GM19324 (cell line): ENCODE measurements at regions not wholly inside any gene's neighbourhood (a gene's known extent, or its start where the extent isn't known, plus 50 kb on each side); places are given as distances from the start of the nearest gene placed in this dataset.

Source experiments
- ATAC-seq: cut with Tn5 transposase; IDR thresholded peaks from one replicate; pipeline ENCODE4 v1.9.1; 2021; ENCODE audit warnings: mild to moderate bottlenecking, moderate library complexity; ENCODE audit not compliant: unreplicated experiment, low FRiP score

DNA sequence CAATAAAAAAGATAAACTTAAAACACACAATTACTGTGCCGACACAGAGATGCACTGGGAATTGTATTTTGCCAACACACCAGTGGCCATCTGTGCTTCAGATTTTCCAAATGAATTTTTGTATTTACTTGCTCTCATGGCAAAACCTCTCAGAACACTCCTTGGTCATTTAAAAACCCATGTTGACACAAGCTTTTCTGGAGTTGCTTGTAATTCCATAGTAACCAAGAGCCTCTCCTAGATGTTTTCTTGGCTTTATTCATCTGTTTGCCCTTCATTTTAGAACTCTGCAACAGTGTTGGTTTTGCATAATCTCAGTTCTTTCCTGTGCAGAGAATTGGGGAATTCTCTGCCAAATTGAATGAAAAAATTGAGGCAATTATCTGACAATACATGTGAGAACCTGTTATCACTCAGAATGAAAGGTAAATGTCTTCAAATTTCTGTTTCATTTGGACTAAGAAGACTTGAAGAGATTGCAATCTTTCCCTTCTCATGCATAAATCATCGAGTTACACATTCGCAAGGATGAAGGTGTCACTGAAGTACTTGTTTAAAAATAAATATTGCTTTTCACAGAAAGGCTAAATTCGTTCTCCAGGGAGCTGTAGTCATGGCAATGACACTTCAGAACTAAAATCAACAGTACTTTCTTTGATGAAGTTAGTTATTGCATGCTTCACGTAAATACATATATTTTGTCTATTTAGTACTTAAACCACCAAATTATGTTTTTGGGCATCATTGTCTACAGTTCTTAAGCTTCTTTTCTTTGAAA, 301.8 kb upstream of the CTSO start:
- ATAC-seq = no peak

DNA sequence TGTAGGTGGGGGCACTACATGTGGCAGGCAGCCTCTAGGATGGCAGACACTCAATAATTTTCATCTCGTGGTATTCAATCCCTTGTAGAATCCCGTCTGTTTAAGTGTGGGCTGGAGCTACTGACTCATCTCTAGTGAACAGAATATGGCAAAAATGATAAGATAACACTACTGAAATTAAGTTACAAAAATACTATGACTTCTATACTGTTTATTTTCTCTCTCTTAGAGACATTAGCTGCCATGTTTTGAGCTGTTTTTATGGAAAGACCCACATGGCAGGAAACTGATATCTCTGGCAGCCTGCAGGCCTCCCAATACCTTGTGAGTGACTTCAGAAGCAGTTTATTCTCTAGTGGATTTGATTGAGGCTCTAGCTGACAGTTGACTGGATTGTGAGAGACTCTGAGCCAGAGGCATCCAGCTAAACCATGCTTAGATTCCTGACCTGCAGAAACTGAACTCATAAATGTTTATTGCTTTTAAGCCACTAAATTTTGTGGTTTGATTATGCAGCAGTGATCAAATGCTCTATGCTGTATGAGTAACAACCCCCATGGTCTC, 298.8 kb upstream of the CTSO start:
- no peak for ATAC-seq

DNA sequence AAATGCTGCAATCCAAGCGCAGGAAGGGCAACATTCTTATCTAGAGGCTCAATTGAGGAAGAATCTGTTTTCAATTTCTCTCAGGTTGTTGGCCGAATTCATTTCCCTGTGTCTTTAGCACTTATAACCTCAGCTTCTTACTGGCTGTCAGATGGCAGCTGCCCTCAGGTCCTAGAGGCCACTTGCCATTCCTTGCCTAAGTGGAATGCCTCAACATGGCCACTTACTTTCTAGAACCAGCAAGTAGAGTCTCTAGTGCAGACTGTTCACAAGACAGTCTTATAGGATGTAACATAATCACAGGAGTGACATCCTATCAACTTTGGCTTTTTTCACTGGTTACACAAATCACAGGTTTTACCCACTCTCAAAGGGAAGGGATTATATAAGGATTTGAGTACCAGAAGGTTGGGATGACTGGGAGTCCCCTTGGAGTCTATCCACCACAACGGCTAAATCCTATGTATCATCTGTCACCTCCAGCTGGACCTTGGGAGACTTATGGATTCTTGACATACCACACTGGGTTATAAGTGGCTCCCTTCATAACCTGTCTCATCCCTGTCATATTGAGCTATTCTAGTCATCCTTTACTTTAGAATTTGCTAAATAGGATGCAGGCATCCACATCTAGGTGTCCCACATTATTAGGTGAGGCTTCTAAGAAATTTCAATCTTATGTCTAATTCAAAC, 297.9 kb upstream of the CTSO start:
- no peak for ATAC-seq

DNA sequence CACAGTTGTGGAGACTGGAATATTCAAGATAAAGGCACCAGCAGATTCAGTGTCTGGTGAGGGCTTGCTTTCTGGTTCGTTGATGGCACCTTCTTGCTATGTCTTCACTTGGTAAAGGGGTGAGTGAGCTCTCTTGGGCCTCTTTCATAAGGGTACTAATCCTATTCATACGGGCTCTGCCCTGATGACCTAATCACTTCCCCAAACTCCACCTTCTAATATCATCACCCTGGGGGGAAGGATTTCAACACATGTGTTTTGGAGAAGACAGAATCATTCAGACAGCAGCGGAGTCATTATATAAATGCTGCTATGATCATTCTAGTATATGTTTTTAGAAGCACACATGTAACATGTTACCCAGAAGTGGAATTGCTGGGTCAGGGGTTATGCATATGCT, 295.3 kb upstream of the CTSO start:
- ATAC-seq = no peak

DNA sequence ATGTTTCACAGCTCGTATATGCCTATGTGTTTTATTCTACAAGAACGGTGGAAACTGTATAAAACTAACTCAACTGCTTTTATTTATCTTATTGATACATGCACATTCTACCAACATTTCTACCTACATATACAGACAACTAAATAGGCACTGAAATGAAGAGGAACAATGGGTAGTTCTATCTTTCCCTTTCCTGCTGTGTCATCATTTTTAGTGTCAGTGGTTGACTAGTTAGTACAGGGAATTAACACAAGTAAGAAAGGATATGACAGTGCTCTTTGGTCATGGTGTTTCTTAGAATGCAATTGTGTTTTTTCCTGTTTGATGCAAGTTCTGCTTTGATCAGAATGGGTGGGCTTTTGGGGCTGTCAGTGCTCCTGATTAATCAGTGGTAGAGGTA, 293.8 kb upstream of the CTSO start:
- ATAC-seq = no peak

DNA sequence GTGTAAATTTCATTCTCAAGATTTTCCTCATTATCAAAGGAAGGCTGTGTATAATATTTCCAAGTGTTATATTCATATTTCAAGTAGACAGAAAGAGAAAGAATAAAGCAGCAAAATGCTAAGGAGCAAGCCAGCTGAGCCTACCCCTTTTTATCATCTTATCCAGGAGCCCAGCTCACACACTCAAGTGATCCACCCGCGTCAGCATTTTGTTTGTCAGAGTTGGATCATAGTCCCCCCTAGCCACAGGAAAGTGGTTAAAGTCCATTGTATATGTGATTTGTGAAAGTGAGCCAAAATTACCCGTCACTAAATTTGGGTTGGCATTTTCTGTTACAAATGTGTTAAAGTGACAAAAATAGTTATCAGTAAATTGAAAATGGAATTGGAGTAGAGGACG, 289.3 kb upstream of the CTSO start:
- ATAC-seq = no peak

DNA sequence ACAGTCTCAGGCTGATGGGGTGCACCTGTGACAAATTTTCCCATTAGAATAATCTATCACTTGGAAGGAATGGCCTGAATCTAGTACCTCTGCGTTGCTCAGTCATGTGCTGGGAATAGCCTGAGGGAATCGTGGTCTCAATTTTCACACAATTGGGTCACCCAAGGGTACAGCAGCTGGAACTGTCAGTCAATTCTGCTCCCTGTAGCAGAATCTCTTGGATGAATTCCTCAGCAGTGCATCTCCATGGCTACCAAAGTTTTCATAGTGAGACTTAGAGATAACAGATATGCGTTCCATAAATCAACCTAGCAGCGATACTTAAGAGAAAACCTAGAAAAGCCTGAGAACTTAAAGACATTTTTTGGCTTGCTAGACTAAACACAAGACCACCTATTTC, 288.7 kb upstream of the CTSO start:
- no peak for ATAC-seq

DNA sequence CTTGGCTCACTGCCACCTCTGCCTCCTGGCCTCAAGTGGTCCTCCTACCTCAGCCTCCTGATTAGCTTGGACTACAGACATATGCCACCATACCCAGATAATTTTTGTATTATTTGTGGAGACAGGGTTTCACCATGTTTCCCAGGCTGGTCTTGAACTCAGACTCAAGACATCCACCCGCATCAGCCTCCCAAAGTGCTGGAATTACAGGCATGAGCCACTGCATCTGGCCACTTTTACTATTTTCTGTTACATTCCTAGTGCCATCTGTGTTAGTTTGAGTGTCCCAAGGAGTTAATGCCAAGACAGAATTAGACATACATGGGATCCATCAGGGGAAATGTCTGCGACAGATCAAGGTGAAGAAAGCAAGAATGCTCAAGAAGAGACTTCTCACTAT, 288.2 kb upstream of the CTSO start:
- no peak for ATAC-seq

DNA sequence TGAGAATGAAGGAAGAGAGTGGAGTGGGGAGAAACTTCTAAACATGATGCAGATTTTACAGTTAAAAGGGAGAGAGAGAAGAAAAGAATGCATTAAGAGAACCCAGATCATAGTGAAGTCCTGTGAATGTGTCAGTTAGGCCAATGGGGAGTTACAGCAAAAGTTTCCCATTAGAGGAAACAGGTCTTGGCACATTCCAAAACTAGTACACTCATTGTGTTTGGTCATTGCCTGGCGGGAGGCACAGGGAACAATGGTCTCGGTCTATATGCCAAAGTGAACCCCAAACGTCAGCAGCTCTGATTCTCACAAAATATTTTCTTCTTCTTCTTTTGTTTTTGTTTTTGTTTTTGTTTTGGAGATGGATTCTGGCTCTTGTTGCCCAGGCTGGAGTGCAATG, 284.5 kb upstream of the CTSO start:
- ATAC-seq = no peak

DNA sequence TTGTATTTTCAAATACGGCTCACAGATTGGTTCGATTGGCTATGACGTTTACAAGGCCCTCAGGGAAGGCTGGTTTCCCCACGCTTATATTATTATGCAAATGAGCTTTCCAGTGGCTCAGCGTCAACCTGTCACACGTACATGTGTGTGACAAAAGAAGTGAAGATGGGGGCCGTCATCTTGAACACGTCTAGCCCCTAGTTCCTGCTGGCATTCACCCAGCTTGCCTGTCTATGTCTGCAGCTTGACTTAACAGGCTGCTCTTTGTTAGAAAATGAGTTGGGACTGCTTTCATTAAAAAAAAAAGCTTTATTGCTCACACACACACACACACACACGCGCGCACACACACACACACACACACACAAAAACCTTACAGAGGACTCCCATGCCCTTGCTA, 283.6 kb upstream of the CTSO start:
- ATAC-seq = no peak

DNA sequence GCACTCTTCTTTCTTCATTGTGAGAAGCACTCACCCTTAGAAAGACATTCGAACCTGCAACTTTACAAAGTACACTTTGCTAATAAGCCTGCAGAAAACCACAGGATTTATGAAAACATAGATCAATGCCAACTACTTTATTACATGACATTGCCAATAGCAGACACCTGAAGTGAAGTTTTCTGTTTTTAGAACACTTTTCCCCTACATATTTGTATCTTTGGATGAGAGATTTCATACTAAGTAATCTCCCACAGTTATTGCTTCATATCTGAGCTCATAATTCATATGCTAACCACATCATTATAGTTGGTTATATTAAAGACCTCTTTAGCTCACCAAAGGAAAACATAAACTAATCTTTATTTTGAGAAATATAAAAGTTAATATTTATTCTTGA, 276.5 kb upstream of the CTSO start:
- no peak for ATAC-seq

DNA sequence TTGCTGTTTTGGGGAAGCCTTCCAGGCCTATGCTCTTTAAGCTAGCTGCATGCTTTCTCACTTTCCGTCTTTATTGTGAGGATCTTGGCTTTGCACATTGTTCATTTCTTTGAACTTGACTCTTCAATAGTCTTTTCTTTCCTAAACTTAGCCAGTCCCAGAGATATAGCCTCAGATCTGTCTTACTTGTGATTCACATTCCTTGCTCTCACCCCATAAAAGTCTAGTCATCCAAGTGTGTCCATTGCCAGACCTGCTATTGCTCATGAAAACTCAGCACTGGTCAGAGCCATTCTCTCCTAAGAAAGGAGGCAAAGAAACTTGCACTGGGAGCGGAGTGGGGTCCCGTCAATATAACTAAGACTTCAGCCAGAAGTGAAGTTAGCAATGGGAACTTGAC, 275.0 kb upstream of the CTSO start:
- ATAC-seq = no peak

DNA sequence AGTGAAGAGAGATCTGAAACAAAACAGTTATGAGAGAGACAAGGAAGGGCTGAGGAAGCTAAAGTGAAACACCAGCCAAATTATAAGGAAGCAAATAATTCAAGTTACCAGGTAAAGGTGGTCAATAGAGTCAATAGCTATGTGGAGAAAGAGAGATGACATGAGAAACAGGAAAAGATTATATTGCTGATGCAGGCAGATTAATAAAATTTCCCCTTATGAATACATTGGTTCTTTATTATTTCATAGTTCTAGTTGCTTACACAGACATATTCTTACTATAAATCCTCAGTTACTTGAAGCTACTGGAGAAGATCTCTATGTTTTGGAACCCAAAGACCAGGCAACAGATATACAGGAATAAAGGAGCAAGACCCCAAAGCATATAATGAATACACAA, 273.7 kb upstream of the CTSO start:
- no peak for ATAC-seq

DNA sequence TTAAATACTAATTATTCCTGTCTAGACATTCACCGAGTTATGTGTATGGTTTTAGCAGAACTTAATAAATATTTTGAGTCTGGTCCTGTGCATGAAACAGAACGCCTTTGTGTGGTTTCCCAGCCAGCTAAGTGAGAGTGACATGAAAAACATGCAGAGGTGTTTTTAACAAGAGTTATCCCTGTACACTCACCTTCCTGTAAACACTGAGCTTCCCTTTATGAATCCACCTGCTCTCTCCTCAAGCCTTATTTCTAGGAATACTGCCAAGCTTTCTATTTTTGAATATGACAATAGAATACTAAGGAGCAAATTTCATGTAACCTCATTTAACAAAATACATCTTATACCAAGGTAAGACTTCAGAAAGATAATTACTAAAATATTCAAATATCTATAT, 270.3 kb upstream of the CTSO start:
- ATAC-seq = no peak

DNA sequence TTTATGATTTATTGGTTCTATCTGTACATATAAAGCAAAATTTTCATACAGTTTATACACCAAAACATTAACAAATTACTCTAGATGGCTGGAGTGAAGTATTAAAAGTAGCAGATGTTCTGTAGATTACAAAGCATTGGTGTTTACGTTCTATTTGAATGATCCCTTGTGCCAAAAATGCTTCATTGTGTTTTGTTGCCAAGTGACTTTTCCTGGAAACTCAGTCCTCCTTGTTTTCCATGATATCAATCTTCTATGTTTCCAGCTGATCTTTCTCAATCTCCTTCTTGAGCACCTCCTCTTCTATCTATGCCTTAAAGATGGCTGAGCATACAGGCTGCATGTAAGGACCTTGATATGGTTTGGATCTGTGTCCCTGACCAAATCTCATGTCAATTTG, 263.6 kb upstream of the CTSO start:
- ATAC-seq = no peak

DNA sequence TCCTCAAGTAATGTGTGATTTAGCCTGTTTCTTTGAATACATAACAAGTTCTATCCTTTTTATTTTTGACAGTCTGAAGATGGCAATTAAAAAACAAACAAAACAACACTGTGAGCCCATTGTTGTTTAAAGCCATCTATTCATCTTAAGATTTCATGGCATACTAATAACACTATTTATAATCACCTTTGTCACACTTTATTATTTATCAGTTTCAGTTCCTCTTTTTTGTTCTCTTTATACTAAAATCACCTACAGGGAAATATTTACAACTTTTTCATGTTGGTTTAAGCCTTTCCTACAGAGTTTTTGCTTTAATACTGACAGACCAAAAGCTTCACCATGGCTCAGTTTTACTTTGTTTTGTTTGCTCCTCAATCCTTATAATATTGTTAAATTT, 247.4 kb upstream of the CTSO start:
- peak; percentile 70 for ATAC-seq

DNA sequence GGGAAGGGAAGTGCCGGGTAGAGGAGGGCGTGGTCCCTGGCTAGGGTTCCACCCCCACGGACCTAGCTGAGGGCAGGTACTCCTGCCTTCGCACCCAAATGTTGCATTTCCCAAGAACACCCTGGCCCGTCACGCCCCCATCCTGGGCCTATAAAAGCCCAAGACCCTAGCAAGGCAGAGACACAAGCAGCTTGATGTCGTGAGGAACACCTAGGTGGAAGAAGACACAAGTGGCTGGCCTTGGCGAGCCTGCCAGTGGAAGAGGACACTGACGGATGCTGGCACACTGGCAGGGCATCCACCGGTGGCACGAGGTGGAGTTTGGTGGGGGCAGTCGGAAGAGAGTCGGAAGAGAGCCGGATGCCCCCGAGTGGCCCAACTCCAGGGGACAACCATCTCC, 244.8 kb upstream of the CTSO start:
- no peak for ATAC-seq

DNA sequence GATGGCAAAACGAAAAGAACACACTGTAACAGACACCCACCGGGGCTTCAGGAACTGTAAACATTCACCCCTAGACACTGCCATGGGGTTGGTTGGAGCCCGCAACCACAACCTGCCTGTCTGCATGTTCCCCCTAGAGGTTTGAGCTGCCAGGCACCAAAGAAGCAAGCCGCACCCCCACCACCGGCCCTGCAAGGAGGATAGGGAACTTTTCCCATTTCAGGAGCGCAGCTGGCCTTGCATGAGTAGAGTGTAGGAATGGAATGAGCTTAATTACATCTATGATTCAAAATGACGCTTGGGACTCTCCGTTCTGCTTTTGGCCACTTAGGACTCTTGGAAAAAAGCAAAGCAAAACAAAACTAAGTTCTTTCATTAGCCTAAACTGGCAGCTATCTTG, 243.6 kb upstream of the CTSO start:
- no peak for ATAC-seq

DNA sequence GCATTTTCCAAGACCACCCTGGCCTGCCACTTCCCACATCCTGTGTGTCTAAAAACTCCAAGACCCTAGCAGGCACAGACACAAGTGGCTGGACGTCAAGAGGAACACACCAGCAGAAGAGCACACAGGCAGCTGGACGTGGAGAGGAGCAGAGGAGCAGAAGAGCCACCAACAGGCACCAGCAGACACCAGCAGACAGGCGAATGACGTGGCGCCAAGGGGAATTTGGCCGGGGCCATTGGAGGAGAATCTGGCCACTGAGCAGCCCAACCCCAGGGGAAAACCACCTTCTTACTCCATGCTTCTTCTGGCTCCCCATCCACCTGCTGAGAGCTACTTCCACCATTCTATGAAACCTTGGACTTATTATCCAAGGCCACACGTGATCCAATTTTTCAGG, 243.1 kb upstream of the CTSO start:
- no peak for ATAC-seq

DNA sequence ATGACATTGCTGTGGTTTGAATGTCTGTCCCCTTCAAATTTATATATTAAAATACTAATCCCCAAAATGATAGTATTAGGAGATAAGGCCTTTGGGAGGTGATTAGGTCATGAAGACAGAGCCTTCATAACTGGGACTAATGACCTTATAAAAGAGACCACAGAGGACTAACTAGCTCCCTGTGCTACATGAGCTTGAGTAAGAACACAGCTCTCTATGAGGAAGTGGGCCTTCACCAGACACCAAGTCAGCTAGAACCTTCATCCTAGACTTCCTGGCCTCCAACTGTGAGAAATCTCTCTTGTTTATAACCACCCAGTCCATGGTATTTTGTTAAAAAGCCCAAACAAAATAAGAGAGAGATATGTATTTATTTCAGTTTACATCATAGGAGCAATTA, 242.2 kb upstream of the CTSO start:
- peak; percentile 68 for ATAC-seq

DNA sequence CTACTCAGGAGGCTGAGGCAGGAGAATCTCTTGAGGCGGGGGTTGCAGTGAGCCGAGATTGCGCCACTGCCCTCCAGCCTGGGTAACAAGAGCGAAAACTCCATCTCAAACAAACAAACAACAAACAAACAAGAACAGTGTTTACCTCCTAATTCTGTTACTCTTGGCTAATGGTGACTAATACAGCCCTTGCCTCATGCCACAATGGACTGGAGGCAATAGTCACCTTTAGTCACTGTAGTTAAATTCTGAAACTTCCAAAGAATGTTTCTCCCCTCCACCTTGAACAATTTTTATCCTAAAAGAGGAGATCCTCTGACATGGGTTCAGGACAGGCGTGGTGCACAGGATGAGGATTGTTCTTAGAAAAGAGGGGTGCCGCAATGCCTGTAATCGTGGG, 241.2 kb upstream of the CTSO start:
- ATAC-seq = no peak

DNA sequence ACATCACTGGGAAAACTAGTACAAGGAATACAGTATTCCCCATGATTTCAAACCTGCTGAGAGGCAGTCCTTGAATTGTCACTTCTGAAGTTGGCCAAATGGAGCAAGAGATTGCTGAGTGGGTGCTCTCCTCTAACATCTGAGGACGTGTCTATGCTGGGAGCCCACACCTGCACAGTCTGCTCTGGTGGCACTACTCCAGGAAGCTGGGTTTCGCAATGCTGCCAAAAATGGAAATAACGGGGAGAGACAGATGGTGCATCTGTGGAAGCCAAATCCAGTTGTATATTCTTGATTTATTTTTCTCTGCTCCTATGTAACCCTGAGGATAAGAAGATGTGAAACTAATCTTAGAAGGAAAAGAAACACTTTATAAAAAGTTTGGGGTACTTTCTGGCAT, 240.1 kb upstream of the CTSO start:
- ATAC-seq = no peak
